NT2/D1 (cell line): ENCODE measurements at regions not wholly inside any gene's neighbourhood (a gene's known extent, or its start where the extent isn't known, plus 50 kb on each side); places are given as distances from the start of the nearest gene placed in this dataset.

Source experiments
- DNase-seq: peaks from one replicate; pipeline ENCODE4 v3.0.0-alpha.2; 2011; ENCODE audit warnings: low read depth, low spot score
- H3K27me3 ChIP-seq: 2 replicates; pipeline ENCODE4 v1.6.0; 2011; ENCODE audit warnings: mild to moderate bottlenecking; ENCODE audit not compliant: insufficient read length, insufficient read depth
- H3K36me3 ChIP-seq: 2 replicates; pipeline ENCODE4 v1.6.1; 2011; ENCODE audit warnings: mild to moderate bottlenecking, low read length, mixed read lengths; ENCODE audit not compliant: insufficient read depth, insufficient read length
- H3K4me1 ChIP-seq: 2 replicates; pipeline ENCODE4 v1.5.1; 2011; ENCODE audit not compliant: insufficient read depth, insufficient read length
- H3K4me3 ChIP-seq: 2 replicates; pipeline ENCODE4 v1.5.1; 2011; ENCODE audit warnings: low read depth; ENCODE audit not compliant: insufficient read length
- H3K9ac ChIP-seq: 2 replicates; pipeline ENCODE4 v1.6.0; 2011; ENCODE audit warnings: low read depth; ENCODE audit not compliant: insufficient read length
- H3K9me3 ChIP-seq: 2 replicates; pipeline ENCODE4 v1.5.1; 2011; ENCODE audit warnings: mild to moderate bottlenecking, low read length; ENCODE audit not compliant: insufficient read depth
- SUZ12 ChIP-seq: IDR thresholded peaks from 2 replicates; pipeline ENCODE4 v1.6.1; 2011; ENCODE audit not compliant: insufficient read length, insufficient read depth; ENCODE audit errors: extremely low read depth
- YY1 ChIP-seq: IDR thresholded peaks from 2 replicates; pipeline ENCODE4 v1.6.1; 2011; ENCODE audit not compliant: insufficient read length, insufficient read depth
- ZNF274 ChIP-seq: IDR thresholded peaks from 2 replicates; pipeline ENCODE4 v1.6.1; 2011; ENCODE audit warnings: mild to moderate bottlenecking, low read depth, low read length

DNA sequence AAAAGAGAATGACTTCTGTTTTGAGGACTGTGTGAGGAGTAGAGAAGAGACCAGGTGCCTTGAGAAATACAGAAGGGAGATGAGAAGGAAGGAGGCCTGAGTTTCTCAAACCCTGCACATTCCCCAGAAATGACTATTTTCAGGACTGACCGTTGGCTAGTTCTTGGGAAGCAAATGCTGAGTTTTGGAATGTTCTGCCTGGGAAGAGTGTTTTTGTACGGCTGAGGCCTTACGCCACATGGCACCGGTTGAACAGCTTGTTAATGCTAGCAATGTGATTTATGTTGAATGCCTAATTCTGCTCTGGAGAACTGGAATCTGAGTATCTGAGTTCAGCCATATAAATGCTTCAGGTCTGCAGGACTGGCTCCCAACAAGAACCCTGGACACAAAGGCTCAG, 152.7 kb upstream of the ADAMTS16 start:
- no peaks in the 10 kb centered on the region for H3K4me1 ChIP-seq
- no peak overlapping the region for H3K9ac ChIP-seq
- H3K36me3 ChIP-seq = no peaks in the 10 kb centered on the region
- H3K4me3 ChIP-seq = no peak overlapping the region
- TF ChIP-seq YY1 = no peak
- no peak for TF ChIP-seq SUZ12
- no peak for TF ChIP-seq ZNF274
- no peak for DNase-seq
- no peaks in the 10 kb centered on the region for H3K9me3 ChIP-seq
- H3K27me3 ChIP-seq = no peaks in the 10 kb centered on the region

DNA sequence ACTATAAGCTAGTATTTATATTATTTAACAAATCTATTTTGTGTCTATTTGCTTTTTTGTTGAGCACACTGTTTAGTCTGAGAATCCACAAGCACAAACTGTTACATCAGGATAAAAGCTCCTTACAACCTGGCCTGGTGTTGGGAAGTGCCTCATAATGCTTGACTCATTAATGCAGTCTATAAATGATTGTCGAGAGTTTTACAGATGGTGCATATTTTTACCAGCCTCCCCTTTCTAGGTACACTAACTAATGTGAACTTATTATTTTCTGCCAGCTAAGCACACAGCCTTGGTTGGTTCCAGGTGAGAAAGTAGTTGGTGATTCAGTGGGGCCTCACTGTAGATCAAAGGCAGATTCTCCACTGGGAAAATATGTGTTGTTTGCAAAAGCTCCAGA, 151.0 kb upstream of the ADAMTS16 start:
- DNase-seq = no peak
- Histone ChIP-seq H3K9me3 (no peaks in the 10 kb centered on the region), H3K9ac (no peak overlapping the region), H3K4me3 (no peak overlapping the region), H3K27me3 (no peaks in the 10 kb centered on the region), H3K36me3 (no peaks in the 10 kb centered on the region), H3K4me1 (no peaks in the 10 kb centered on the region)
- no peak for TF ChIP-seq YY1
- no peak for TF ChIP-seq ZNF274
- TF ChIP-seq SUZ12 = no peak

DNA sequence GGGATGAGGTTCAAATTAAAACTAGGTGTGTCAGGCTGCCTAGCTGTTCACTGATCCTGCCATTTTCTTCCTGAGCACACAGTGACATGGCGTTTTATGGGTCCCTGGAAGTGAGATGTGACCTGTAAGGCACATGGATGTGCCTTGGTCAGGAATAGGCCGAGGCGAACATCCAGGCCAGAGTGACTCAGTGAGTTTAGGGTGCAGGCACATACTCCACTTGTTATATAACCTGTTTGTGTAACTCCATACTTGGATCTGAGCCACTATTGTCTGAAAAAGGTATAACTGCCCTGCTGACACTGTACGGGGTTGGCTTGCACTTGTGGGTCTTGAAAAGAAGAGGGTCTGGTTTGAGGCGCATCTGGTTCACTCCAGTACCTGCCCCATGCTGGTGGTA, 150.1 kb upstream of the ADAMTS16 start:
- Histone ChIP-seq H3K27me3 (no peaks in the 10 kb centered on the region), H3K36me3 (no peaks in the 10 kb centered on the region), H3K4me1 (no peaks in the 10 kb centered on the region), H3K9ac (no peak overlapping the region), H3K9me3 (no peaks in the 10 kb centered on the region), H3K4me3 (no peak overlapping the region)
- TF ChIP-seq SUZ12 (no peak), YY1 (no peak), ZNF274 (no peak)
- no peak for DNase-seq

DNA sequence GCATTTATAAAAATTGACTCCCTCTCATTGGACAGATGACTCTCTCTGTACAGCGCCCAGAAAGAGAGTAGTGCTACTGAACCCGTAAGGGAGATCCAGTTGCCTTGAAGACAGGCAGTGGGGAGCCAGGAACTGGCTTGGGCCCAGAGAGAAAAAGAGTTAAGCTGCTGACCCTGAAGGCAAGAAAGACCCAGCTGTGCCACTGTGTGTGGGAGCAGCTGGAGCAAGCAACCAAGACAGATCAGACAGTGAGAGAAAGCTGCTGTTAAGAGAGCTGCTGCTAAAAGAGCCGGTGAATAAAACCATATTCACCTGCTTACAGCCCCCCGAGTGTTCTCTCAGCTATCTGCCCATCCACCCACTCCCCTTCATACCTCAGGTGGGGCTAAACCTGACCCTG, 149.7 kb upstream of the ADAMTS16 start:
- no peaks in the 10 kb centered on the region for H3K4me1 ChIP-seq
- no peak for TF ChIP-seq SUZ12
- TF ChIP-seq ZNF274 = no peak
- TF ChIP-seq YY1 = no peak
- no peak for DNase-seq
- no peak overlapping the region for H3K4me3 ChIP-seq
- no peaks in the 10 kb centered on the region for H3K27me3 ChIP-seq
- no peaks in the 10 kb centered on the region for H3K9me3 ChIP-seq
- no peak overlapping the region for H3K9ac ChIP-seq
- H3K36me3 ChIP-seq = no peaks in the 10 kb centered on the region

DNA sequence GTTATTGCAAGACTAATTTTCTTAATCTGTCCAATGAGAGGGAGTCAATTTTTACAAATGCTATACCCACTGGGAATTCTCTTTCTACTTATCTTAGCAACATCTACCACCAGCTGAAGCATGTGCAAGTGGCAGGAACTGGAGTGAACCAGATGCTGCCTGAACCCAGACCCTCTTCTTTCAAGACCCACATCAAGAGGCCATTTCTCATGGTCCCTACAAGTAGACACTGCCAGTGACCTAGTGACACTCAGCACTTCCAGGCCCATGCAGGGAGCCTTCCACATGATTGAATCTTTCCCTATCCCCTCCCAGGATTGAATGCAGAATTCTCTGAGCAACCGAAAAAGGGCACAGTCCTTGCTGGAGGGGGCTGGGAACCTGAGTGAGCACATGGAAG, 148.2 kb upstream of the ADAMTS16 start:
- no peak overlapping the region for H3K4me3 ChIP-seq
- H3K36me3 ChIP-seq = no peaks in the 10 kb centered on the region
- H3K9ac ChIP-seq = no peak overlapping the region
- no peaks in the 10 kb centered on the region for H3K9me3 ChIP-seq
- no peaks in the 10 kb centered on the region for H3K27me3 ChIP-seq
- TF ChIP-seq YY1 = no peak
- TF ChIP-seq ZNF274 = no peak
- TF ChIP-seq SUZ12 = no peak
- DNase-seq = no peak
- no peaks in the 10 kb centered on the region for H3K4me1 ChIP-seq

DNA sequence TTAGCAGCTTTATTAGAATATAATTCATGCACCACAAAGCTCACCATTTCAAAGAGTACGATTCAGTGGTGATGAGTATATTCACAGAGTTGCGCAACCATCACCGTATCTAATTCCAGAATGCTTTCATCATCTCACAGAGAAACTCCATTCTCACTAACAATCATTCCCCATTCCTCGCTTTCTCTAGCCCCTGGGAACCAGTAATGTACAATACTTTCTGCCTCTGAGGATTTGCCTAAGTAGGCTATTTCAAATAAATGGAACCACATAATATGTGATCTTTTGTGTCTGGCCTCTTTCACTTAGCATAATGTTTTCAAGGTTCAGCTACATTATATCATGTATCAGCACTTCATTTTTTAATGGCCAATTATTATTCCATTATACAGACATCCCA, 145.1 kb upstream of the ADAMTS16 start:
- no peaks in the 10 kb centered on the region for H3K27me3 ChIP-seq
- no peak for DNase-seq
- no peaks in the 10 kb centered on the region; the same call in 1 of the 2 replicates for H3K9me3 ChIP-seq
- H3K4me1 ChIP-seq = no peaks in the 10 kb centered on the region
- TF ChIP-seq SUZ12 (no peak), ZNF274 (no peak), YY1 (no peak)
- H3K4me3 ChIP-seq = no peak overlapping the region
- no peaks in the 10 kb centered on the region for H3K36me3 ChIP-seq
- no peak overlapping the region for H3K9ac ChIP-seq

DNA sequence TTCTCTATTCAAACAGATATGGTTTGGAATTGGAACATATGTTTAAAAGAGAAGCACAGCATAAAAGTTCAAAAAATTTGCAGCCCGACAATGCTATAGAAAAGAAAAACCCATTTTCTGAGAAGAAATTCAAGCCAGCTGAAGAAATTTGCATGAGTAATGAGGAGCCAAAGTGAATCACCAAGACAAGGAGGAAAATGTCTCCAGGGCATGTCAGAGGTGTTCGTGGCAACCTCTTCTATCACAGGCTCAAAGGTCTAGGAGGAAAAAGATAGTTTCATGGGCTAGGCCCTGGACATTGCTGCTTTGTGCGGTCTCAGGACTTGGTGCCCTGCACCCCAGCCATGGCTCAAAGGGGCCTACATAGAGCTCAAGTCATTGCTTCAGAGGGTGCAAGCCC, 134.8 kb upstream of the ADAMTS16 start:
- TF ChIP-seq SUZ12 = no peak

DNA sequence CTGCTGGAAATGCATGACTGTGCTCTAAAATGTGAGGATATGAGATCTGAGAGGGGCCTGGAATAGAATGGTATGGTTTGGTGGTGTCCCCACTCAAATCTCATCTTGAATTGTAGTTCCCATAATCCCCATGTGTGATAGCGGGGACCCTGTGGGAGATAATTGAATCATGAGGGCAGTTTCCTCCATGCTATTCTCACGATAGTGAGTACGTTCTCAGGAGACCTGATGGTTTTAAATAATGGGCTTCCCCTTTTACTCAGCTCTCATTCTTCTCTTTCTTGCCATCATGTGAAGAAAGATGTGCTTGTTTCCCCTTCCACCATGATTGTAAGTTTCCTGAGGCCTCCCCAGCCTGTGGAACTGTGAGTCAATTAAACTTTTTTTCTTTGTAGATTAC, 133.6 kb upstream of the ADAMTS16 start:
- H3K9me3 ChIP-seq = no peaks in the 10 kb centered on the region
- H3K4me1 ChIP-seq = no peaks in the 10 kb centered on the region
- H3K4me3 ChIP-seq = no peak overlapping the region
- TF ChIP-seq YY1 = no peak
- no peak for TF ChIP-seq ZNF274
- H3K27me3 ChIP-seq = no peaks in the 10 kb centered on the region
- DNase-seq = no peak
- no peak overlapping the region for H3K9ac ChIP-seq
- H3K36me3 ChIP-seq = no peaks in the 10 kb centered on the region

More for the DNA sequence above, 134.8 kb upstream of the ADAMTS16 start:
- Histone ChIP-seq H3K36me3 (no peaks in the 10 kb centered on the region), H3K4me1 (no peaks in the 10 kb centered on the region), H3K27me3 (no peaks in the 10 kb centered on the region), H3K9me3 (no peaks in the 10 kb centered on the region), H3K9ac (no peak overlapping the region), H3K4me3 (no peak overlapping the region)
- DNase-seq = no peak
